ENCODE measurements at regions not wholly inside any gene's neighbourhood (a gene's known extent, or its start where the extent isn't known, plus 50 kb on each side); places are given as distances from the start of the nearest gene placed in this dataset.

GRCh38 chr18:2392446-2392845 lies 178.9 kb downstream of the METTL4 start:
- TF ChIP-seq CTCF (IDR thresholded peaks at IDR 0.05; ENCODE audit: low read depth, low read length, missing input control), result no peak
- TF ChIP-seq MAX (IDR thresholded peaks at IDR 0.05), result no peak
- TF ChIP-seq EGR1 (IDR thresholded peaks at IDR 0.05; ENCODE audit: low read depth in 2 of 2), result no peak
- TF ChIP-seq TAF1 (conservative IDR thresholded peaks at IDR 0.05), result no peak
- no peak for TF ChIP-seq JUND (IDR thresholded peaks at IDR 0.05)
- TF ChIP-seq SP1 (IDR thresholded peaks at IDR 0.05), result no peak
- TF ChIP-seq ZBTB33 (IDR thresholded peaks at IDR 0.05), result no peak
- TF ChIP-seq RAD21 (IDR thresholded peaks at IDR 0.05), result no peak
- TF ChIP-seq YY1 (IDR thresholded peaks at IDR 0.05), result no peak
